ENCODE measurements at regions not wholly inside any gene's neighbourhood (a gene's known extent, or its start where the extent isn't known, plus 50 kb on each side); places are given as distances from the start of the nearest gene placed in this dataset.

DNA sequence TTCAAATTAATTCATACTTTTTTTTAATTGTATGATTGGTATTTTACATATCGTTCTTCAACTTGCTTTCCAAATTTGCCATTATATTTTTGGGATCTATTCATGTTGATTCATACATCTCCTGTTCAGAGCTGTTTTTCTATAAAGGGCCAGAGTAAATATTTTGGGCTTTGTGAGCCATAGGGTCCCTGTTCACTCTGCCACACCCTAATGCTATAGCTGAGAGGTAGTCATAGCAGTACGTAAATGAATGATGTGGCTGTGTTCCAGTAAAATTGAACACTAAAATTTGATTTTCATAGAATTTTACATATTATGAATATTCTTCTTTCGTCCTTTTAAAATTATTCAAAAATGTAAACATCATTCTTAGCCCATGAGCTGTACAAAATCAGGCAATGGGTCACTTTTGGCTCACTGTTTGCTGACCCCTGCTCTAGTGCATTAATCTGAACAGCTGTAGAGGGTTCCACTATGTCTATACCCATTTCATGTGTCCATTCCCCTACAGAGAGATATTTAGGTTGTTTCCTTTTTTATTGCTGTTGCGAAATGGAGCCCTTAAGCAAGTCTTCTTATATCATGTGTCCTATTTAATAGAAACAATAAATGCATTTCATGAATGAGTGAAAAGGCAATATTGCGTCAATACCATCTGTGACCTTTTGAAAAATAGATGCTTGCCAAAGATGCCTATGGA, 136.4 kb upstream of the SALL4 start:
- H4K5ac ChIP-seq (ENCODE audit: insufficient read length, low read depth, low read length), result no peak overlapping the region
- no peak for FAIRE-seq
- no peak overlapping the region for H2BK5ac ChIP-seq (ENCODE audit: low read depth, low read length)
- H3K27ac ChIP-seq (ENCODE audit: low read depth, low read length), result no peak overlapping the region
- CTCF ChIA-PET (ENCODE audit: partially characterized antibody), result interaction anchor here (1.5 to 2.2 kb wide), 2 partner anchors 10 to 28 kb away, joined by 3 to 8 read pairs; no protein-coding TSS in a partner anchor
- H3K36me3 ChIP-seq (ENCODE audit: control insufficient read depth in 2 of 4, insufficient read depth in 4 of 4, low read length in 3 of 4), result no peaks in the 10 kb centered on the region
- POLR2A ChIA-PET (ENCODE audit: partially characterized antibody), result no interaction called here
- no peaks in the 10 kb centered on the region for H3K79me2 ChIP-seq (ENCODE audit: control insufficient read depth in 1 of 2, insufficient read depth in 2 of 2, low read length in 2 of 2)
- no peak overlapping the region for H3K9ac ChIP-seq (replicated peaks in 1 of 4; ENCODE audit: extremely low read depth in 1 of 4, low read depth in 3 of 4, low read length in 3 of 4)
- H2BK20ac ChIP-seq (ENCODE audit: low read length), result no peak overlapping the region
- H3K4ac ChIP-seq (replicated peaks; ENCODE audit: insufficient read length, low read depth, low read length), result no peak overlapping the region
- H2AK5ac ChIP-seq (ENCODE audit: low read depth, low read length), result no peak overlapping the region
- no peaks in the 10 kb centered on the region for H3K9me3 ChIP-seq (ENCODE audit: insufficient read depth in 2 of 2, low read depth in 1 of 2, low read length in 1 of 2)
- no peak overlapping the region for H2AFZ ChIP-seq (ENCODE audit: low read length)
- H4K20me1 ChIP-seq (replicated peaks in 1 of 2; ENCODE audit: control insufficient read depth in 1 of 2, insufficient read depth in 2 of 2, low read length in 2 of 2), result no peaks in the 10 kb centered on the region
- no peak overlapping the region for H2BK120ac ChIP-seq (replicated peaks; ENCODE audit: low read depth, low read length)
- H4K91ac ChIP-seq (replicated peaks; ENCODE audit: insufficient read length, low read length), result no peak overlapping the region
- H2BK12ac ChIP-seq (ENCODE audit: low read depth, low read length), result no peak overlapping the region
- H3K56ac ChIP-seq (replicated peaks; ENCODE audit: insufficient read length, low read depth, low read length), result no peak overlapping the region
- no peak overlapping the region for H3K4me2 ChIP-seq (ENCODE audit: insufficient read depth in 1 of 2, low read depth in 2 of 2, low read length in 2 of 2)
- H3K79me1 ChIP-seq (ENCODE audit: low read depth, low read length), result no peaks in the 10 kb centered on the region
- no peak overlapping the region for H3K23ac ChIP-seq (ENCODE audit: insufficient read length)
- no peak overlapping the region for H2BK15ac ChIP-seq (ENCODE audit: low read length)
- no peak overlapping the region for H3K18ac ChIP-seq (ENCODE audit: extremely low read depth, low read length)
- H3K23me2 ChIP-seq (ENCODE audit: low read depth, low read length), result no peaks in the 10 kb centered on the region
- H3K27me3 ChIP-seq (replicated peaks in 1 of 4; ENCODE audit: control insufficient read depth in 3 of 4, extremely low read depth in 1 of 4, insufficient read depth in 3 of 4, low read length in 3 of 4), result no peaks in the 10 kb centered on the region
- no peaks in the 10 kb centered on the region for H3K4me1 ChIP-seq (replicated peaks in 1 of 4; ENCODE audit: control insufficient read depth in 3 of 4, insufficient read depth in 4 of 4, low read length in 3 of 4)
- no peak overlapping the region for H4K8ac ChIP-seq (ENCODE audit: extremely low read depth, insufficient read depth, low read length)
- TF ChIP-seq CREB1 (IDR thresholded peaks at IDR 0.05) (no peak), FOSL1 (IDR thresholded peaks at IDR 0.05; ENCODE audit: insufficient read depth, low read depth, low read length) (no peak), TBP (IDR thresholded peaks at IDR 0.05; ENCODE audit: low read depth, low read length) (no peak), SP4 (IDR thresholded peaks at IDR 0.05; ENCODE audit: low read length) (no peak), EGR1 (IDR thresholded peaks at IDR 0.05; ENCODE audit: borderline replicate concordance, low read depth, low read length) (no peak), EP300 (IDR thresholded peaks at IDR 0.05; ENCODE audit: borderline replicate concordance in 1 of 2, low read depth in 2 of 2, low read length in 2 of 2) (no peak), TAF7 (optimal IDR thresholded peaks at IDR 0.05; ENCODE audit: borderline replicate concordance, low read depth, low read length) (no peak)
- WGBS, 2 experiments (ENCODE audit: extremely low coverage in 1 of 2, insufficient coverage in 1 of 2, insufficient read length in 1 of 2, insufficient replicate concordance in 2 of 2, low coverage in 1 of 2, low lambda C conversion rate in 2 of 2, missing lambda C conversion rate in 1 of 2), result 90% methylated on average over 5 of the region's 5 CpGs; no CpG with 5 or more reads in 1 of the 2 experiments
- H3K4me3 ChIP-seq (ENCODE audit: extremely low read depth in 1 of 4, insufficient read depth in 2 of 4, low read depth in 3 of 4, low read length in 4 of 4), result no peak overlapping the region
- no peak overlapping the region for H3K14ac ChIP-seq (ENCODE audit: insufficient read length)
- no peak for DNase-seq (ENCODE audit: low read depth in 1 of 2, low spot score in 2 of 2)

Measured in H1 (cell line).